ENCODE measurements at regions not wholly inside any gene's neighbourhood (a gene's known extent, or its start where the extent isn't known, plus 50 kb on each side); places are given as distances from the start of the nearest gene placed in this dataset.

GRCh38 chr21:27596196-27596595 is 629.3 kb upstream of the ADAMTS5 start:
- Histone ChIP-seq H3K4ac (ENCODE audit: low read depth in 1 of 2, low read length in 2 of 2) (no peak overlapping the region), H2BK12ac (ENCODE audit: low read length in 2 of 2) (no peak overlapping the region), H3K4me3 (ENCODE audit: insufficient read depth in 1 of 2, low read depth in 1 of 2, low read length in 2 of 2) (no peak overlapping the region), H3K27ac (ENCODE audit: low read length, poor library complexity, severe bottlenecking) (no peak overlapping the region), H2BK120ac (ENCODE audit: low read depth, low read length) (no peak overlapping the region), H2AK5ac (ENCODE audit: low read length, severe bottlenecking) (no peak overlapping the region), H2BK15ac (ENCODE audit: low read depth, poor library complexity, severe bottlenecking) (no peak overlapping the region), H3K23ac (ENCODE audit: low read length in 2 of 2) (no peak overlapping the region), H2BK5ac (ENCODE audit: low read depth, low read length, poor library complexity, severe bottlenecking) (no peak overlapping the region), H3K79me1 (replicated peaks; ENCODE audit: low read length, poor library complexity, severe bottlenecking) (no peaks in the 10 kb centered on the region), H3K18ac (ENCODE audit: low read depth in 1 of 2, low read length in 2 of 2) (no peak overlapping the region), H4K8ac (ENCODE audit: low read length) (no peak overlapping the region), H3K36me3 (ENCODE audit: control insufficient read depth in 1 of 2, insufficient read depth in 2 of 2, low read depth in 1 of 2, low read length in 2 of 2) (no peaks in the 10 kb centered on the region), H3K9me3 (ENCODE audit: control insufficient read depth, low read length) (no peaks in the 10 kb centered on the region), H4K91ac (ENCODE audit: low read length) (no peak overlapping the region), H3K9ac (ENCODE audit: low read length) (no peak overlapping the region), H3K14ac (ENCODE audit: low read length in 2 of 2) (no peak overlapping the region), H3K4me1 (ENCODE audit: control insufficient read depth, insufficient read depth, low read depth, low read length) (no peaks in the 10 kb centered on the region), H2AFZ (ENCODE audit: low read depth, low read length) (no peak overlapping the region), H3K27me3 (ENCODE audit: control insufficient read depth in 1 of 2, insufficient read depth in 1 of 2, low read length in 2 of 2) (no peaks in the 10 kb centered on the region), H3K4me2 (ENCODE audit: low read length, poor library complexity, severe bottlenecking) (no peak overlapping the region)
- no peak for DNase-seq

- H2AFZ ChIP-seq (ENCODE audit: low read depth, low read length), result no peak overlapping the region
- no peak overlapping the region for H2BK12ac ChIP-seq (ENCODE audit: low read length in 2 of 2)
- no peak overlapping the region for H2BK120ac ChIP-seq (ENCODE audit: low read depth, low read length)
- no peak overlapping the region for H3K4ac ChIP-seq (ENCODE audit: low read depth in 1 of 2, low read length in 2 of 2)
- no peaks in the 10 kb centered on the region for H3K27me3 ChIP-seq (ENCODE audit: control insufficient read depth in 1 of 2, insufficient read depth in 1 of 2, low read length in 2 of 2)
- no peak overlapping the region for H3K14ac ChIP-seq (ENCODE audit: low read length in 2 of 2)
- H3K23ac ChIP-seq (ENCODE audit: low read length in 2 of 2), result no peak overlapping the region
- no peak overlapping the region for H3K18ac ChIP-seq (ENCODE audit: low read depth in 1 of 2, low read length in 2 of 2)
- H3K9me3 ChIP-seq (ENCODE audit: control insufficient read depth, low read length), result no peaks in the 10 kb centered on the region
- H3K27ac ChIP-seq (ENCODE audit: low read length, poor library complexity, severe bottlenecking), result no peak overlapping the region
- H2AK5ac ChIP-seq (ENCODE audit: low read length, severe bottlenecking), result no peak overlapping the region
- no peaks in the 10 kb centered on the region for H3K36me3 ChIP-seq (ENCODE audit: control insufficient read depth in 1 of 2, insufficient read depth in 2 of 2, low read depth in 1 of 2, low read length in 2 of 2)
- H3K4me2 ChIP-seq (ENCODE audit: low read length, poor library complexity, severe bottlenecking), result no peak overlapping the region
- H2BK5ac ChIP-seq (ENCODE audit: low read depth, low read length, poor library complexity, severe bottlenecking), result no peak overlapping the region
- H2BK15ac ChIP-seq (ENCODE audit: low read depth, poor library complexity, severe bottlenecking), result no peak overlapping the region
- DNase-seq, result no peak
- no peaks in the 10 kb centered on the region for H3K79me1 ChIP-seq (replicated peaks; ENCODE audit: low read length, poor library complexity, severe bottlenecking)
- H3K4me1 ChIP-seq (ENCODE audit: control insufficient read depth, insufficient read depth, low read depth, low read length), result no peaks in the 10 kb centered on the region
- no peak overlapping the region for H4K8ac ChIP-seq (ENCODE audit: low read length)
- no peak overlapping the region for H4K91ac ChIP-seq (ENCODE audit: low read length)
- H3K9ac ChIP-seq (ENCODE audit: low read length), result no peak overlapping the region
- no peak overlapping the region for H3K4me3 ChIP-seq (ENCODE audit: insufficient read depth in 1 of 2, low read depth in 1 of 2, low read length in 2 of 2)
- no CpG with 5 or more reads among the region's 1 CpG for WGBS
Observed at GRCh38 chr21:27595716-27596115, 628.8 kb upstream of the ADAMTS5 start.

DNA sequence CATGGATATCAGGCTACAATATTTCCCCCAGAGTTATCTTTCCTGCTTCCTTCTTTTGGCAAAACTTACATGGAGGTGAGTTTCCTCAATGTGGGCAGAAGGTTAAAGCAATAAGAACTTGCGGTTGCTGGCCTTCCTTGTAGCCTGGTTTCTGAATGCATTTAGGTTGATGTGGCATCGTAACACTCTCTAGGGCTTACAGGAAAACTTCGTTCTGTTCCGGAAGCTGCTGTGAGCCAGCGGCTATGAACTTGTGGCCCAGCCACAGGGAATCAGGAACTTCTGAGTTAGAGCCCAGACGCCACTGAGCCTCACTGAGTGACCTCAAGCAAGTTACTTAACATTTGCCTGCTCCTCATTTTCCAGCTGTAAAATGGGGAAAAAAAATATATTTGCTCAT is 623.4 kb upstream of the ADAMTS5 start:
- Histone ChIP-seq H2BK5ac (ENCODE audit: low read depth, low read length, poor library complexity, severe bottlenecking) (no peak overlapping the region), H3K4me3 (ENCODE audit: insufficient read depth in 1 of 2, low read depth in 1 of 2, low read length in 2 of 2) (peak overlapping the region in 1 of 2 experiments; percentile 34), H3K4me1 (ENCODE audit: control insufficient read depth, insufficient read depth, low read depth, low read length) (no peaks in the 10 kb centered on the region), H3K4me2 (ENCODE audit: low read length, poor library complexity, severe bottlenecking) (no peak overlapping the region), H3K4ac (ENCODE audit: low read depth in 1 of 2, low read length in 2 of 2) (no peak overlapping the region), H3K9me3 (ENCODE audit: control insufficient read depth, low read length) (no peaks in the 10 kb centered on the region), H3K79me1 (replicated peaks; ENCODE audit: low read length, poor library complexity, severe bottlenecking) (no peaks in the 10 kb centered on the region), H3K18ac (ENCODE audit: low read depth in 1 of 2, low read length in 2 of 2) (no peak overlapping the region), H2BK120ac (ENCODE audit: low read depth, low read length) (no peak overlapping the region), H3K9ac (ENCODE audit: low read length) (peak overlapping the region; percentile 72), H3K27ac (ENCODE audit: low read length, poor library complexity, severe bottlenecking) (peak overlapping the region; percentile 35), H2BK15ac (ENCODE audit: low read depth, poor library complexity, severe bottlenecking) (no peak overlapping the region), H3K27me3 (ENCODE audit: control insufficient read depth in 1 of 2, insufficient read depth in 1 of 2, low read length in 2 of 2) (no peaks in the 10 kb centered on the region), H2AFZ (ENCODE audit: low read depth, low read length) (no peak overlapping the region), H3K36me3 (ENCODE audit: control insufficient read depth in 1 of 2, insufficient read depth in 2 of 2, low read depth in 1 of 2, low read length in 2 of 2) (no peaks in the 10 kb centered on the region), H3K23ac (ENCODE audit: low read length in 2 of 2) (no peak overlapping the region), H4K8ac (ENCODE audit: low read length) (no peak overlapping the region), H4K91ac (ENCODE audit: low read length) (no peak overlapping the region), H2BK12ac (ENCODE audit: low read length in 2 of 2) (no peak overlapping the region), H3K14ac (ENCODE audit: low read length in 2 of 2) (no peak overlapping the region), H2AK5ac (ENCODE audit: low read length, severe bottlenecking) (no peak overlapping the region)
- 86% methylated on average over 6 of the region's 6 CpGs for WGBS
- DNase-seq, result no peak

DNA sequence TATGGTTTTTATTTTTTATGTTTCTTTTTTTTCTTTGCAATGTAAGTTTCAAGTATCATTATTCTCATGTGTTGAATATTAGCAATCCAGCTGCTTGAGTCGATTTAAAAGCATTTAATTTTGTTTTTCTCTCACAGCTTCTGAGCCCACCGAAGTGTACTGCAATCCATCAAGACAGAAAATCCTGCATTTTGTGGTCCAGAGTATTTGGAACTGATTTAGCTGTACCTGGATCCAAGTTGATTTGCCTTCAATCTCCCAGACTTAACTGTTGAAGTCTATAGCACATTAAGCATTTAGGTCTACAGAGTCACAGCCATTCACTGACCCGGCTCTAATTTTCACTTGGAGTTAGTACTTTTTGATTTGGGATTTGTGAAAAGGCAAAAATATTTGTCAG is 622.9 kb upstream of the ADAMTS5 start:
- no peak overlapping the region for H3K14ac ChIP-seq (ENCODE audit: low read length in 2 of 2)
- no peak overlapping the region for H3K4ac ChIP-seq (ENCODE audit: low read depth in 1 of 2, low read length in 2 of 2)
- DNase-seq, result no peak
- H3K36me3 ChIP-seq (ENCODE audit: control insufficient read depth in 1 of 2, insufficient read depth in 2 of 2, low read depth in 1 of 2, low read length in 2 of 2), result no peaks in the 10 kb centered on the region
- peak overlapping the region; percentile 72 for H3K9ac ChIP-seq (ENCODE audit: low read length)
- H3K4me1 ChIP-seq (ENCODE audit: control insufficient read depth, insufficient read depth, low read depth, low read length), result no peaks in the 10 kb centered on the region
- WGBS, result 93% methylated on average over 3 of the region's 3 CpGs
- no peak overlapping the region for H3K23ac ChIP-seq (ENCODE audit: low read length in 2 of 2)
- H2AFZ ChIP-seq (ENCODE audit: low read depth, low read length), result no peak overlapping the region
- no peak overlapping the region for H2BK5ac ChIP-seq (ENCODE audit: low read depth, low read length, poor library complexity, severe bottlenecking)
- H4K91ac ChIP-seq (ENCODE audit: low read length), result no peak overlapping the region
- no peak overlapping the region for H2BK12ac ChIP-seq (ENCODE audit: low read length in 2 of 2)
- no peak overlapping the region for H3K18ac ChIP-seq (ENCODE audit: low read depth in 1 of 2, low read length in 2 of 2)
- H3K27me3 ChIP-seq (ENCODE audit: control insufficient read depth in 1 of 2, insufficient read depth in 1 of 2, low read length in 2 of 2), result no peaks in the 10 kb centered on the region
- no peak overlapping the region for H2AK5ac ChIP-seq (ENCODE audit: low read length, severe bottlenecking)
- H3K27ac ChIP-seq (ENCODE audit: low read length, poor library complexity, severe bottlenecking), result peak overlapping the region; percentile 35
- H3K79me1 ChIP-seq (replicated peaks; ENCODE audit: low read length, poor library complexity, severe bottlenecking), result no peaks in the 10 kb centered on the region
- no peaks in the 10 kb centered on the region for H3K9me3 ChIP-seq (ENCODE audit: control insufficient read depth, low read length)
- H2BK120ac ChIP-seq (ENCODE audit: low read depth, low read length), result no peak overlapping the region
- H4K8ac ChIP-seq (ENCODE audit: low read length), result no peak overlapping the region
- no peak overlapping the region for H2BK15ac ChIP-seq (ENCODE audit: low read depth, poor library complexity, severe bottlenecking)
- no peak overlapping the region for H3K4me2 ChIP-seq (ENCODE audit: low read length, poor library complexity, severe bottlenecking)
- H3K4me3 ChIP-seq (ENCODE audit: insufficient read depth in 1 of 2, low read depth in 1 of 2, low read length in 2 of 2), result peak overlapping the region in 1 of 2 experiments; percentile 34
